ENCODE measurements at regions not wholly inside any gene's neighbourhood (a gene's known extent, or its start where the extent isn't known, plus 50 kb on each side); places are given as distances from the start of the nearest gene placed in this dataset.
A peak's percentile ranks its signal among the peaks of the same experiment; 100 is the strongest.

- Histone ChIP-seq H3K27ac (no peak overlapping the region), H3K36me3 (no peaks in the 10 kb centered on the region), H3K4me3 (no peak overlapping the region), H3K27me3 (no peaks in the 10 kb centered on the region), H3K9ac (ENCODE audit: low read depth in 2 of 2, low read length in 2 of 2) (no peak overlapping the region), H3K4me1 (no peaks in the 10 kb centered on the region), H3K9me3 (no peaks in the 10 kb centered on the region)
- no peak for DNase-seq
- no peak for TF ChIP-seq CTCF (IDR thresholded peaks at IDR 0.05)
- intact Hi-C loops (cut with DNase I), result no loop called here
These were observed 228.6 kb downstream of the ZNF516 start for GRCh38 chr18:76266236-76266991.

DNA sequence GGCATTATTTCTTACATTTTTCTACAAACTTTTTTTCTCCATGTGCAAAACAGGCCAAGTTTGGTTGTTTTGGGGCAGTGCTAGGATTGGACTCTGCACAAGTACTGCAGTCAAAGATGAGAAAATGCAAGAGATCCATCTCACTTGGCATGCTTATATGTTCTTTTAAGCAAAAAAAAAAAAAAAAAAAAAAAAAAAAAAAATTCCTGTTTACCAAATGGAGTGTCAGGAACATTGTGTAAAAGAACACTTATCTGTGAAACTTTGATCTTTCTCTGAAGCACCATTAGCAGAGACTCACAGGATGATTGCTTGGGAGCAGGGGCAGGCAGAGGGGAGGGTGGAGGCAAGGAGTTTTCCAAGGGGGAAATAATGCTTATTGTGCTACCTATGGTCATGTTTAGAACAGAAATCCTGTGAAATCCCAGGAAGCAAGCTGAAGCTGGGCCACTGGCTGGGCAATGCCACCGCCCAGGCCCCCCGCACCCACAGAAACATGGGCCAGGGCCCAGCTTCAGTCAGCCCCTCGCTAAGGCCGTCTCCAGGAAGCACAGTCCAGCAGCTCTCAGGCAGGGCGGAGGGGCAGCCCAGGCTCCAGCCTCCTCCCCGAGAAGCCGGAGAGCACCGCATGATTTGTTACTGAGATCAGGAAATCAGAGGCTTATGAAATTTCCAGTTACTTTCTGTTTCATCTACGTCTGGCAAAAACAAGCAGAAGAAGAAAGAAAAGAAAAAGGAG is 229.4 kb downstream of the ZNF516 start:
- no peaks in the 10 kb centered on the region for H3K9me3 ChIP-seq
- DNase-seq, result no peak
- intact Hi-C loops (cut with DNase I), result no loop called here
- H3K36me3 ChIP-seq, result no peaks in the 10 kb centered on the region
- no peaks in the 10 kb centered on the region for H3K27me3 ChIP-seq
- no peak overlapping the region for H3K4me3 ChIP-seq
- peak overlapping the region; percentile 33 for H3K27ac ChIP-seq
- TF ChIP-seq CTCF (IDR thresholded peaks at IDR 0.05), result no peak
- no peak overlapping the region for H3K9ac ChIP-seq (ENCODE audit: low read depth in 2 of 2, low read length in 2 of 2)
- H3K4me1 ChIP-seq, result no peaks in the 10 kb centered on the region

- no peak overlapping the region for H3K9ac ChIP-seq (ENCODE audit: low read depth in 2 of 2, low read length in 2 of 2)
- no peaks in the 10 kb centered on the region for H3K9me3 ChIP-seq
- no peak for DNase-seq
- H3K4me1 ChIP-seq, result no peaks in the 10 kb centered on the region
- H3K36me3 ChIP-seq, result no peaks in the 10 kb centered on the region
- no peak overlapping the region for H3K4me3 ChIP-seq
- intact Hi-C loops (cut with DNase I), result no loop called here
- no peak overlapping the region for H3K27ac ChIP-seq
- no peaks in the 10 kb centered on the region for H3K27me3 ChIP-seq
- no peak for TF ChIP-seq CTCF (IDR thresholded peaks at IDR 0.05)
These were observed 230.2 kb downstream of the ZNF516 start for GRCh38 chr18:76264876-76265250.

- Histone ChIP-seq H3K36me3 (no peaks in the 10 kb centered on the region), H3K27me3 (no peaks in the 10 kb centered on the region), H3K27ac (no peak overlapping the region), H3K4me1 (no peaks in the 10 kb centered on the region), H3K9ac (ENCODE audit: low read depth in 2 of 2, low read length in 2 of 2) (no peak overlapping the region), H3K4me3 (no peak overlapping the region), H3K9me3 (no peaks in the 10 kb centered on the region)
- no peak for TF ChIP-seq CTCF (IDR thresholded peaks at IDR 0.05)
- no peak for DNase-seq
- intact Hi-C loops (cut with DNase I), result no loop called here
These were observed 230.7 kb downstream of the ZNF516 start for GRCh38 chr18:76264198-76264875.

DNA sequence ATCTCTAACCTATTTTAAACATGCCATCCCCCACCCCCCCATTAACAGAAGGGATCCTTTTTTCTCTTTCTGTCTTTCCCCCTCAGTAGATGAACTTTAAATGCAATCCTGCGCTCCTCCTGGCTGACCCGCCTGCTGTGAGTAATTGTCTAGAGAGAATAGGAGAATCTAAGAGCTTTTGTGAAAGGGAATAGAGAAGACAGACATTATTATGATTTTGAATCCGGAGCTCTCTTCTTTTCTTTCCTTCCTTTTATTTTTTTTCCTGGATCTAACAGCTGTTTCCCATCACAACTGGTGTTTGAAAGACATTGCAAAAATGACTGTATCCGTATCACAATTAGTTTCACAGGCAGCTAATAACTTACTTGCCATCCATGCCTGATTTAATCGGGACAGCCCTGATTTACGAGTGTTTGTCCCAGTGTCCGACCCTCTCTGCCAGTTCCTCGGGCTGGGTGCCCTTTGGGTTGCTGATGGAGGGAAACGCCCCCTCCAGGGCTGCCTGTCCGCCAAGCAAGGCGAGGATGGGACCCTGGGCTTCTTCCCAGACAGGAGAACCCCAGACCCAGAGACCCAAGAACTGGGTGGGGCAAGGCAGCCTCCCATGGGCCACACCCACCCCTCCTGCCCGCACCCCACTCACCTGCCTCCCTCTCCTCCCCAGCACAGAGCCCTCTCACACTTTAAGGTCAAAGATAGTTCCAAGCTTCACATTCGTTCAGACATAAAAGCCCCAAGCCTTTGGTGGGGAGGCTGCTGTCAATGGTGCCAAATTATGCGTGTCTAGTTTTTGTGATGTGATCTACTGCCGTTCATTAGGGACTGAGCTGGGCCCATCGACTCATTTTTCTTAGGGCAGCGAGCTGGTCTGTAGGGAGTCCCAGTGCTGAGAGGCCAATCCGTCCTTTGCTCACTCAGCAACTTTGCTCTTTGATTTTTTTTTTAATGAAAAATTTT is 231.7 kb downstream of the ZNF516 start:
- intact Hi-C loops (cut with DNase I), result no loop called here
- no peaks in the 10 kb centered on the region for H3K4me1 ChIP-seq
- H3K9ac ChIP-seq (ENCODE audit: low read depth in 2 of 2, low read length in 2 of 2), result no peak overlapping the region
- H3K27ac ChIP-seq, result no peak overlapping the region
- no peak for TF ChIP-seq CTCF (IDR thresholded peaks at IDR 0.05)
- no peak for DNase-seq
- no peaks in the 10 kb centered on the region for H3K9me3 ChIP-seq
- no peaks in the 10 kb centered on the region for H3K27me3 ChIP-seq
- no peak overlapping the region for H3K4me3 ChIP-seq
- no peaks in the 10 kb centered on the region for H3K36me3 ChIP-seq
